GM20431 (cell line): ENCODE measurements at regions not wholly inside any gene's neighbourhood (a gene's known extent, or its start where the extent isn't known, plus 50 kb on each side); places are given as distances from the start of the nearest gene placed in this dataset.

Experiments used
- in situ Hi-C: fragments of 300-500 bp; cut with MseI, MboI; formaldehyde crosslinking; loops from one replicate; pipeline ENCODE4 v1.15.0; 2020; ENCODE audit warnings: low sequenced_read_pairs; ENCODE audit not compliant: unreplicated experiment

- in situ Hi-C loops: loop anchor here (25.0 kb wide), 1 partner anchor 118 kb away; no protein-coding TSS in a partner anchor
Observed at GRCh38 chr9:26744191-26744965, 148.2 kb downstream of the CAAP1 start.

- in situ Hi-C loops: loop anchor here (25.0 kb wide), 1 partner anchor 119 kb away; no protein-coding TSS in a partner anchor
Observed at GRCh38 chr9:26742828-26743476, 149.7 kb downstream of the CAAP1 start.

GRCh38 chr9:26735160-26735559 is 157.4 kb downstream of the CAAP1 start:
- in situ Hi-C loops: loop anchor here (25.0 kb wide), 1 partner anchor 127 kb away; no protein-coding TSS in a partner anchor

- in situ Hi-C loops: loop anchor here (25.0 kb wide), 1 partner anchor 133 kb away; no protein-coding TSS in a partner anchor
Observed at GRCh38 chr9:26729187-26729586, 163.4 kb downstream of the CAAP1 start.

GRCh38 chr9:26727471-26727870 is 165.1 kb downstream of the CAAP1 start:
- in situ Hi-C loops: loop anchor here (25.0 kb wide), 1 partner anchor 135 kb away; no protein-coding TSS in a partner anchor

- in situ Hi-C loops: loop anchor here (25.0 kb wide), 1 partner anchor 137 kb away; no protein-coding TSS in a partner anchor
Observed at GRCh38 chr9:26725573-26725972, 167.0 kb downstream of the CAAP1 start.

GRCh38 chr9:26723486-26723885 is 169.1 kb downstream of the CAAP1 start:
- in situ Hi-C loops: no loop called here

GRCh38 chr9:26722755-26723154 is 169.8 kb downstream of the CAAP1 start:
- in situ Hi-C loops: no loop called here

- in situ Hi-C loops: no loop called here
Observed at GRCh38 chr9:26710008-26710407, 182.6 kb downstream of the CAAP1 start.

- in situ Hi-C loops: no loop called here
Observed at GRCh38 chr9:26706223-26706622, 186.4 kb downstream of the CAAP1 start.

GRCh38 chr9:26695298-26695622 is 197.3 kb downstream of the CAAP1 start:
- in situ Hi-C loops: no loop called here

- in situ Hi-C loops: no loop called here
Observed at GRCh38 chr9:26694381-26695297, 198.0 kb downstream of the CAAP1 start.

GRCh38 chr9:26689041-26689440 is 203.6 kb downstream of the CAAP1 start:
- in situ Hi-C loops: no loop called here

- in situ Hi-C loops: no loop called here
Observed at GRCh38 chr9:26687421-26687820, 205.2 kb downstream of the CAAP1 start.

GRCh38 chr9:26685818-26686217 is 206.8 kb downstream of the CAAP1 start:
- in situ Hi-C loops: no loop called here

GRCh38 chr9:26684029-26684428 is 208.6 kb downstream of the CAAP1 start:
- in situ Hi-C loops: no loop called here

- in situ Hi-C loops: no loop called here
Observed at GRCh38 chr9:26682796-26683496, 209.7 kb downstream of the CAAP1 start.

- in situ Hi-C loops: no loop called here
Observed at GRCh38 chr9:26682041-26682440, 210.6 kb downstream of the CAAP1 start.

- in situ Hi-C loops: no loop called here
Observed at GRCh38 chr9:26677965-26678706, 214.5 kb downstream of the CAAP1 start.
